Nephron progenitor cell (in vitro differentiated cells): ENCODE measurements at regions not wholly inside any gene's neighbourhood (a gene's known extent, or its start where the extent isn't known, plus 50 kb on each side); places are given as distances from the start of the nearest gene placed in this dataset.
A peak's percentile ranks its signal among the peaks of the same experiment; 100 is the strongest.
"Not testable (repeated sequence)": the region's sequence is repeated elsewhere in the genome, so short reads cannot be mapped to it uniquely, and the experiment has no call there.

Experiments used
- DNase-seq: peaks from one replicate; pipeline ENCODE4 v3.0.0; 2021
- H3K27ac Mint-ChIP-seq: 2 replicates; pipeline ENCODE4 v1.8.0; 2021; ENCODE audit warnings: mild to moderate bottlenecking, moderate library complexity, mixed read lengths
- H3K27me3 Mint-ChIP-seq: 2 replicates; pipeline ENCODE4 v1.8.0; 2021; ENCODE audit warnings: mild to moderate bottlenecking, low read depth, mixed read lengths; ENCODE audit not compliant: poor library complexity
- H3K36me3 Mint-ChIP-seq: 2 replicates; pipeline ENCODE4 v1.8.0; 2021; ENCODE audit warnings: low read depth, mixed read lengths
- H3K4me1 Mint-ChIP-seq: 2 replicates; pipeline ENCODE4 v1.8.0; 2021; ENCODE audit warnings: mixed read lengths
- H3K4me3 Mint-ChIP-seq: 2 replicates; pipeline ENCODE4 v1.8.0; 2021; ENCODE audit warnings: mild to moderate bottlenecking, moderate library complexity, mixed read lengths
- H3K9me3 Mint-ChIP-seq: 2 replicates; pipeline ENCODE4 v1.8.0; 2021; ENCODE audit warnings: mild to moderate bottlenecking, moderate library complexity, mixed read lengths
- CTCF ChIP-seq: fragments of 200-600 bp; sonication (generic); IDR thresholded peaks from 2 replicates; pipeline ENCODE4 v1.5.0; 2021; ENCODE audit warnings: antibody characterized with exemption

GRCh38 chr13:75175575-75175974, 306.4 kb downstream of the TBC1D4 start:
- Mint-ChIP-seq H3K27ac (no peak overlapping the region), H3K9me3 (peaks cover 13% of the 10 kb centered on the region), H3K4me3 (no peak overlapping the region), H3K4me1 (peaks cover 12% of the 10 kb centered on the region), H3K36me3 (no peaks in the 10 kb centered on the region), H3K27me3 (no peaks in the 10 kb centered on the region)
- no peak for DNase-seq
- TF ChIP-seq CTCF, result no peak

GRCh38 chr13:75175097-75175496, 306.9 kb downstream of the TBC1D4 start:
- not testable (repeated sequence) for DNase-seq, H3K4me3 Mint-ChIP-seq, H3K27me3 Mint-ChIP-seq, H3K27ac Mint-ChIP-seq, H3K36me3 Mint-ChIP-seq
- Mint-ChIP-seq H3K9me3 (peaks cover 13% of the 10 kb centered on the region), H3K4me1 (peaks cover 12% of the 10 kb centered on the region)

- H3K27ac Mint-ChIP-seq, result no peak overlapping the region
- no peaks in the 10 kb centered on the region for H3K36me3 Mint-ChIP-seq
- H3K4me3 Mint-ChIP-seq, result no peak overlapping the region
- DNase-seq, result no peak
- no peaks in the 10 kb centered on the region for H3K27me3 Mint-ChIP-seq
- H3K9me3 Mint-ChIP-seq, result peaks cover 13% of the 10 kb centered on the region
- peaks cover 12% of the 10 kb centered on the region for H3K4me1 Mint-ChIP-seq
- TF ChIP-seq CTCF, result no peak
Observed at GRCh38 chr13:75174481-75174880, 307.5 kb downstream of the TBC1D4 start.

- peak; percentile 16 for DNase-seq
- Mint-ChIP-seq H3K27me3 (no peaks in the 10 kb centered on the region), H3K36me3 (no peaks in the 10 kb centered on the region), H3K4me3 (no peak overlapping the region), H3K27ac (peak overlapping the region; percentile 92), H3K4me1 (peaks cover 12% of the 10 kb centered on the region), H3K9me3 (peaks cover 13% of the 10 kb centered on the region)
- no peak for TF ChIP-seq CTCF
Observed at GRCh38 chr13:75173457-75174356, 308.3 kb downstream of the TBC1D4 start.

GRCh38 chr13:75170311-75170710, 311.7 kb downstream of the TBC1D4 start:
- H3K27me3 Mint-ChIP-seq, result no peaks in the 10 kb centered on the region
- H3K36me3 Mint-ChIP-seq, result no peaks in the 10 kb centered on the region
- H3K4me1 Mint-ChIP-seq, result peaks cover 12% of the 10 kb centered on the region
- DNase-seq, result no peak
- no peak for TF ChIP-seq CTCF
- no peaks in the 10 kb centered on the region for H3K9me3 Mint-ChIP-seq
- no peak overlapping the region for H3K27ac Mint-ChIP-seq
- H3K4me3 Mint-ChIP-seq, result no peak overlapping the region

- Mint-ChIP-seq H3K9me3 (no peaks in the 10 kb centered on the region), H3K36me3 (no peaks in the 10 kb centered on the region), H3K27ac (no peak overlapping the region), H3K4me3 (no peak overlapping the region), H3K4me1 (peaks cover 10% of the 10 kb centered on the region), H3K27me3 (no peaks in the 10 kb centered on the region)
- TF ChIP-seq CTCF, result no peak
- no peak for DNase-seq
Observed at GRCh38 chr13:75165543-75166230, 316.3 kb downstream of the TBC1D4 start.
